ENCODE measurements at regions not wholly inside any gene's neighbourhood (a gene's known extent, or its start where the extent isn't known, plus 50 kb on each side); places are given as distances from the start of the nearest gene placed in this dataset.

- Histone ChIP-seq H3K4me1 (0 out of 2 replicates have a peak, but pooled peaks cover 2% of the 10 kb centered on the region), H3K9me3 (no peaks in the 10 kb centered on the region), H3K36me3 (replicated peaks) (no peaks in the 10 kb centered on the region), H3K27me3 (ENCODE audit: low read depth) (no peaks in the 10 kb centered on the region), H3K4me3 (no peak overlapping the region)
- DNase-seq (ENCODE audit: low spot score in 2 of 2) = no peak
- in situ Hi-C loops (cut with MboI; ENCODE audit: low sequenced_read_pairs) = no loop called here
Measured at GRCh38 chr2:64837925-64838641, 151.1 kb upstream of the SLC1A4 start.

- no peak for DNase-seq (ENCODE audit: low spot score in 2 of 2)
- in situ Hi-C loops (cut with MboI; ENCODE audit: low sequenced_read_pairs) = no loop called here
- Histone ChIP-seq H3K27me3 (ENCODE audit: low read depth) (no peaks in the 10 kb centered on the region), H3K9me3 (no peaks in the 10 kb centered on the region), H3K36me3 (replicated peaks) (no peaks in the 10 kb centered on the region), H3K4me3 (no peak overlapping the region), H3K4me1 (0 out of 2 replicates have a peak, but pooled peaks cover 2% of the 10 kb centered on the region)
Measured at GRCh38 chr2:64838817-64839216, 150.4 kb upstream of the SLC1A4 start.

- 0 out of 2 replicates have a peak, but pooled peaks cover 2% of the 10 kb centered on the region for H3K4me1 ChIP-seq
- in situ Hi-C loops (cut with MboI; ENCODE audit: low sequenced_read_pairs) = no loop called here
- H3K27me3 ChIP-seq (ENCODE audit: low read depth) = no peaks in the 10 kb centered on the region
- H3K9me3 ChIP-seq = no peaks in the 10 kb centered on the region
- no peak for DNase-seq (ENCODE audit: low spot score in 2 of 2)
- no peak overlapping the region for H3K4me3 ChIP-seq
- no peaks in the 10 kb centered on the region for H3K36me3 ChIP-seq (replicated peaks)
Measured at GRCh38 chr2:64839844-64840243, 149.4 kb upstream of the SLC1A4 start.

GRCh38 chr2:64840426-64840881, 148.7 kb upstream of the SLC1A4 start:
- H3K4me1 ChIP-seq = 0 out of 2 replicates have a peak, but pooled peaks cover 2% of the 10 kb centered on the region
- H3K36me3 ChIP-seq (replicated peaks) = no peaks in the 10 kb centered on the region
- no peak overlapping the region for H3K4me3 ChIP-seq
- no peaks in the 10 kb centered on the region for H3K27me3 ChIP-seq (ENCODE audit: low read depth)
- H3K9me3 ChIP-seq = no peaks in the 10 kb centered on the region
- in situ Hi-C loops (cut with MboI; ENCODE audit: low sequenced_read_pairs) = no loop called here
- DNase-seq (ENCODE audit: low spot score in 2 of 2) = no peak

- Histone ChIP-seq H3K27me3 (ENCODE audit: low read depth) (no peaks in the 10 kb centered on the region), H3K4me1 (0 out of 2 replicates have a peak, but pooled peaks cover 2% of the 10 kb centered on the region), H3K4me3 (no peak overlapping the region), H3K9me3 (no peaks in the 10 kb centered on the region), H3K36me3 (replicated peaks) (no peaks in the 10 kb centered on the region)
- in situ Hi-C loops (cut with MboI; ENCODE audit: low sequenced_read_pairs) = no loop called here
- no peak for DNase-seq (ENCODE audit: low spot score in 2 of 2)
Measured at GRCh38 chr2:64841461-64841860, 147.7 kb upstream of the SLC1A4 start.

DNA sequence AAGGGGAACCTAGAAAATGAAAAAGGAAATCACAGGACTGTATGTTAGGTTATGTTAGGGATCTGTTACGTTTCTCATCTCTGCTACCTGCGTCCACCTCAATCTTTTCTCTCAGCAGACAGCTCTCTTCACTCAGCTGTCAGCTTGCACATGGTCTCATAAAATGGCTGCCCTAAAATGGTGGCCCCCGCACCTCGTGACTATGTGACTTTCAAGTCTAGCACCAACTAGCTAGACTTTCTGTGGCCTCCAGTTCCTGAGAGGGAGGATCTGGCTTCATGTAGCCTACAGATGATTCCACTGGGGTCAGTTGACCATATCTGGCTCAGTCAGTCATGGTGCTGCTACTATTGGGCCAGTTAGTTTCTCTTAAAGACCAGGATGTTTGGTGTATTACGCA, 147.2 kb upstream of the SLC1A4 start:
- in situ Hi-C loops (cut with MboI; ENCODE audit: low sequenced_read_pairs) = no loop called here
- H3K4me1 ChIP-seq = 0 out of 2 replicates have a peak, but pooled peaks cover 2% of the 10 kb centered on the region
- no peaks in the 10 kb centered on the region for H3K27me3 ChIP-seq (ENCODE audit: low read depth)
- no peak for DNase-seq (ENCODE audit: low spot score in 2 of 2)
- no peaks in the 10 kb centered on the region for H3K9me3 ChIP-seq
- no peaks in the 10 kb centered on the region for H3K36me3 ChIP-seq (replicated peaks)
- no peak overlapping the region for H3K4me3 ChIP-seq

- Histone ChIP-seq H3K9me3 (no peaks in the 10 kb centered on the region), H3K36me3 (replicated peaks) (no peaks in the 10 kb centered on the region), H3K4me3 (no peak overlapping the region), H3K27me3 (ENCODE audit: low read depth) (no peaks in the 10 kb centered on the region), H3K4me1 (0 out of 2 replicates have a peak, but pooled peaks cover 2% of the 10 kb centered on the region)
- no peak for DNase-seq (ENCODE audit: low spot score in 2 of 2)
- in situ Hi-C loops (cut with MboI; ENCODE audit: low sequenced_read_pairs) = no loop called here
Measured at GRCh38 chr2:64844087-64844486, 145.1 kb upstream of the SLC1A4 start.

- Histone ChIP-seq H3K27me3 (ENCODE audit: low read depth) (no peaks in the 10 kb centered on the region), H3K4me1 (no peaks in the 10 kb centered on the region), H3K36me3 (replicated peaks) (no peaks in the 10 kb centered on the region), H3K4me3 (no peak overlapping the region), H3K9me3 (no peaks in the 10 kb centered on the region)
- in situ Hi-C loops (cut with MboI; ENCODE audit: low sequenced_read_pairs) = no loop called here
- DNase-seq (ENCODE audit: low spot score in 2 of 2) = no peak
Measured at GRCh38 chr2:64845273-64845905, 143.8 kb upstream of the SLC1A4 start.

DNA sequence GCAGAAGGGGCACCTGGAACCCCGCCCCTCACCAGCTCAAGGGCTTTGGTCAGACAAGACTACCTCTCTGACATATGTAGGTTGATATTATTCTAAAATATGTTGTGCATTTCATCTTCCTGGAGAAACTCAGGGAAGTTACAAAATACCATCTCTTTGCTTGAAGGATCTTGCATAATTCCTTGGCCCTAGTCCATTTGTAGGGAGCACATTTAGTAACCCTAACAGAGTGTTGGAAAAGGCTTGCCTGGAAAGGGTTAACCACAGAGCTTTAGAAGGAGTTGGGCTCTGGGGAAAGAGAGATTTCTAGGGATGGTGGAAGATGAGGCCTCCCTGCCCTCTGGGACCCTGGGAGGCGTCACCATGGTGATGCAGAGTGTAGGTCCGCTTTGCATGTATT, 143.0 kb upstream of the SLC1A4 start:
- no peaks in the 10 kb centered on the region for H3K27me3 ChIP-seq (ENCODE audit: low read depth)
- no peaks in the 10 kb centered on the region for H3K4me1 ChIP-seq
- DNase-seq (ENCODE audit: low spot score in 2 of 2) = no peak
- no peaks in the 10 kb centered on the region for H3K36me3 ChIP-seq (replicated peaks)
- H3K4me3 ChIP-seq = no peak overlapping the region
- in situ Hi-C loops (cut with MboI; ENCODE audit: low sequenced_read_pairs) = no loop called here
- H3K9me3 ChIP-seq = no peaks in the 10 kb centered on the region

GRCh38 chr2:64847930-64848329, 141.3 kb upstream of the SLC1A4 start:
- H3K36me3 ChIP-seq (replicated peaks) = no peaks in the 10 kb centered on the region
- H3K27me3 ChIP-seq (ENCODE audit: low read depth) = no peaks in the 10 kb centered on the region
- no peak overlapping the region for H3K4me3 ChIP-seq
- no peaks in the 10 kb centered on the region for H3K4me1 ChIP-seq
- no peak for DNase-seq (ENCODE audit: low spot score in 2 of 2)
- in situ Hi-C loops (cut with MboI; ENCODE audit: low sequenced_read_pairs) = no loop called here
- no peaks in the 10 kb centered on the region for H3K9me3 ChIP-seq

- in situ Hi-C loops (cut with MboI; ENCODE audit: low sequenced_read_pairs) = no loop called here
- DNase-seq (ENCODE audit: low spot score in 2 of 2) = no peak
- Histone ChIP-seq H3K9me3 (no peaks in the 10 kb centered on the region), H3K27me3 (ENCODE audit: low read depth) (no peaks in the 10 kb centered on the region), H3K4me3 (no peak overlapping the region), H3K36me3 (replicated peaks) (no peaks in the 10 kb centered on the region), H3K4me1 (no peaks in the 10 kb centered on the region)
Measured at GRCh38 chr2:64848363-64848762, 140.8 kb upstream of the SLC1A4 start.

- Histone ChIP-seq H3K36me3 (replicated peaks) (no peaks in the 10 kb centered on the region), H3K27me3 (ENCODE audit: low read depth) (no peaks in the 10 kb centered on the region), H3K4me3 (no peak overlapping the region), H3K9me3 (no peaks in the 10 kb centered on the region), H3K4me1 (no peaks in the 10 kb centered on the region)
- in situ Hi-C loops (cut with MboI; ENCODE audit: low sequenced_read_pairs) = no loop called here
- no peak for DNase-seq (ENCODE audit: low spot score in 2 of 2)
Measured at GRCh38 chr2:64848945-64849344, 140.3 kb upstream of the SLC1A4 start.

GRCh38 chr2:64850642-64851041, 138.6 kb upstream of the SLC1A4 start:
- in situ Hi-C loops (cut with MboI; ENCODE audit: low sequenced_read_pairs) = no loop called here
- no peaks in the 10 kb centered on the region for H3K36me3 ChIP-seq (replicated peaks)
- H3K27me3 ChIP-seq (ENCODE audit: low read depth) = no peaks in the 10 kb centered on the region
- no peak for DNase-seq (ENCODE audit: low spot score in 2 of 2)
- H3K9me3 ChIP-seq = no peaks in the 10 kb centered on the region
- H3K4me3 ChIP-seq = no peak overlapping the region
- H3K4me1 ChIP-seq = no peaks in the 10 kb centered on the region

DNA sequence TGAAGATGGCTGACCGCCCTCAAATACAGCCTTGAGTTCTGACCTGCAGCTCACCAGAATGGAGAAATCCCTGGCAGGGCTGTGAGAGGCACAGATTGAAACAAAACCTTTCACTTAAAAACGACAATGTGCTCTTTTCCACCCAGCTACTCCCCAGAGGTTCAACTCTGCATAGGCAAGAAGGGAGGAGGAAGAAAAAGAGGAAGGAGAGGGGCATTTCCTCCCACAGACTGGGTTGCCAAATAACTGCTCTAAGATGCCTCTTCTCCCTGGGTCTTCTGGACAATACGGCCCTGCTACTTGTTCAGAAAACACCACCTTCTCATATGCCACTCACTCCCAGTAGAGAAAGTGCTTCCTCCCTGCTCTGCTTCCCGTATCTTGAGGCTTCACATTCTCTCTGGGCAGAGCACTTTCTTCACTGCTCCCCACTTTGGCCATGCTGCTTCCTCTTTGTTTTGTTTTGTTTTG, 136.4 kb upstream of the SLC1A4 start:
- Histone ChIP-seq H3K27me3 (ENCODE audit: low read depth) (no peaks in the 10 kb centered on the region), H3K9me3 (no peaks in the 10 kb centered on the region), H3K4me3 (no peak overlapping the region), H3K4me1 (peaks cover 6% of the 10 kb centered on the region), H3K36me3 (replicated peaks) (no peaks in the 10 kb centered on the region)
- in situ Hi-C loops (cut with MboI; ENCODE audit: low sequenced_read_pairs) = no loop called here
- no peak for DNase-seq (ENCODE audit: low spot score in 2 of 2)

Measured in HAP-1 (cell line).